SK-N-SH (cell line): ENCODE measurements at regions not wholly inside any gene's neighbourhood (a gene's known extent, or its start where the extent isn't known, plus 50 kb on each side); places are given as distances from the start of the nearest gene placed in this dataset.

Experiments used
- CTCF ChIP-seq: fragments of 200-600 bp; sonication (generic); IDR thresholded peaks from 2 replicates; pipeline ENCODE4 v1.6.1; 2017; ENCODE audit warnings: antibody characterized with exemption, mild to moderate bottlenecking, moderate library complexity
- EP300 ChIP-seq, 2 experiments: IDR thresholded peaks; 2 replicates each; pipeline versions ENCODE4 v1.4.0 to v1.6.1; 2012; ENCODE audit warnings: borderline replicate concordance in 1 of 2, low read depth in 1 of 2, low read length in 1 of 2
- GABPA ChIP-seq: IDR thresholded peaks from 2 replicates; pipeline ENCODE4 v1.4.0; 2012; ENCODE audit warnings: low read depth, mild to moderate bottlenecking
- JUND ChIP-seq: IDR thresholded peaks from 2 replicates; pipeline ENCODE4 v1.4.0; 2012
- MAX ChIP-seq: IDR thresholded peaks from 2 replicates; pipeline ENCODE4 v1.4.0; 2012; ENCODE audit warnings: low read depth
- MXI1 ChIP-seq: IDR thresholded peaks from 2 replicates; pipeline ENCODE4 v1.6.1; 2012; ENCODE audit warnings: mild to moderate bottlenecking, low read depth, low read length, improper control_type of control experiment
- POLR2AphosphoS5 ChIP-seq: IDR thresholded peaks from 2 replicates; pipeline ENCODE4 v1.6.1; 2012; ENCODE audit warnings: low read depth, low read length
- RAD21 ChIP-seq: IDR thresholded peaks from 2 replicates; pipeline ENCODE4 v1.6.1; 2012; ENCODE audit warnings: mild to moderate bottlenecking, low read length
- TAF1 ChIP-seq: IDR thresholded peaks from 2 replicates; pipeline ENCODE4 v1.6.1; 2012; ENCODE audit warnings: low read depth, mild to moderate bottlenecking, low read length, moderate library complexity, borderline replicate concordance
- TEAD4 ChIP-seq: IDR thresholded peaks from 2 replicates; pipeline ENCODE4 v1.4.0; 2012; ENCODE audit warnings: mild to moderate bottlenecking, borderline replicate concordance; ENCODE audit not compliant: insufficient read depth
- USF1 ChIP-seq: IDR thresholded peaks from 2 replicates; pipeline ENCODE4 v1.4.0; 2012; ENCODE audit warnings: low read depth, borderline replicate concordance
- USF2 ChIP-seq: fragments of 150-350 bp; IDR thresholded peaks from 2 replicates; pipeline ENCODE4 v1.6.1; 2017; ENCODE audit warnings: antibody characterized with exemption, low read length, low read depth, borderline replicate concordance
- YY1 ChIP-seq: IDR thresholded peaks from 2 replicates; pipeline ENCODE4 v1.4.0; 2012; ENCODE audit warnings: low read depth, mild to moderate bottlenecking
- ZBTB33 ChIP-seq: IDR thresholded peaks from 2 replicates; pipeline ENCODE4 v1.4.0; 2012; ENCODE audit warnings: low read depth, borderline replicate concordance

GRCh38 chr22:48689206-48689605 is 1138.5 kb downstream of the BRD1 start:
- TF ChIP-seq YY1 (no peak), USF2 (no peak), CTCF (no peak), TEAD4 (no peak), GABPA (no peak), TAF1 (no peak), RAD21 (no peak), POLR2AphosphoS5 (no peak), MXI1 (no peak), EP300 (IDR thresholded peaks at IDR 0.05; ENCODE audit: borderline replicate concordance in 1 of 2, low read depth in 1 of 2, low read length in 1 of 2) (no peak), MAX (no peak), ZBTB33 (no peak), USF1 (no peak), JUND (no peak)
